K562 (cell line): ENCODE measurements at regions not wholly inside any gene's neighbourhood (a gene's known extent, or its start where the extent isn't known, plus 50 kb on each side); places are given as distances from the start of the nearest gene placed in this dataset.

Experiments
- ATAC-seq: fragments of 200-7000 bp; cut with Tn5 transposase; 3 replicates; pipeline ENCODE4 v1.9.1; 2020; ENCODE audit warnings: moderate library complexity
- BruUV-seq: library from RNA; stranded (reverse); fragments of 400-500 nt; replicated peaks from 2 replicates; lab custom pipeline; 2021; lab: Mats Ljungman, UMichigan
- CTCF ChIA-PET: fragments of 300-600 bp; formaldehyde crosslinking; extraction: SDS; loops from one replicate; lab custom pipeline; 2021; ENCODE audit warnings: low intra/inter-chr PET ratio; lab: Yijun Ruan, JAX
- POLR2A ChIA-PET: fragments of 300-600, 350-650 bp; sonication (Branson Sonifier 250); formaldehyde crosslinking; extraction: SDS; loops from one replicate; lab custom pipeline; 2021; ENCODE audit warnings: antibody characterized with exemption, inconsistent platforms; lab: Yijun Ruan, JAX
- DNase-seq, 4 experiments: peaks; one replicate each; pipeline versions ENCODE4 v3.0.0 to v3.0.0-alpha.2; 2011 to 2018; ENCODE audit warnings: low spot score in 3 of 4, mixed read lengths in 3 of 4; ENCODE audit errors: extremely low read depth in 1 of 4
- FAIRE-seq: peaks from 2 replicates; lab custom pipeline; 2011; peaks lifted over from hg19 to GRCh38; lab: Jason Lieb, UNC
- H2AFZ ChIP-seq: 2 replicates; pipeline ENCODE4 v1.6.0; 2011; ENCODE audit warnings: low read depth, low read length, control low read depth, inconsistent platforms
- H3K27ac ChIP-seq: fragments of 200-600 bp; 3 replicates; pipeline ENCODE4 v1.8.0; 2011; ENCODE audit warnings: low read depth, mild to moderate bottlenecking, control low read depth, inconsistent platforms, low read length, moderate library complexity, mixed read lengths; ENCODE audit errors: extremely low read depth
- H3K27me3 ChIP-seq, 2 experiments: fragments of 300-600 bp in 1 of 2; 2 replicates in 1 of 2; 3 replicates in 1 of 2; pipeline versions ENCODE4 v1.6.0 to v1.8.0; 2011; ENCODE audit warnings: inconsistent platforms in 2 of 2, low read length in 2 of 2, mild to moderate bottlenecking in 1 of 2, mixed read lengths in 1 of 2, moderate library complexity in 1 of 2; ENCODE audit not compliant: control insufficient read depth in 2 of 2, insufficient read depth in 2 of 2
- H3K36me3 ChIP-seq: fragments of 300-600 bp; 3 replicates; pipeline ENCODE4 v1.8.0; 2011; ENCODE audit warnings: mild to moderate bottlenecking, low read length, inconsistent platforms; ENCODE audit not compliant: control insufficient read depth, insufficient read depth
- H3K4me1 ChIP-seq, 2 experiments: fragments of 200-600 bp in 1 of 2; replicated peaks in 1 of 2; 2 replicates in 1 of 2; 3 replicates in 1 of 2; pipeline versions ENCODE4 v1.5.1 to v1.8.0; 2011; ENCODE audit warnings: inconsistent platforms in 2 of 2, low read length in 2 of 2, mild to moderate bottlenecking in 1 of 2, mixed read lengths in 1 of 2, moderate library complexity in 1 of 2; ENCODE audit not compliant: control insufficient read depth in 2 of 2, insufficient read depth in 2 of 2
- H3K4me2 ChIP-seq: 2 replicates; pipeline ENCODE4 v1.6.1; 2011; ENCODE audit warnings: low read length, control low read depth, inconsistent platforms, mixed read lengths; ENCODE audit not compliant: insufficient read depth
- H3K4me3 ChIP-seq: fragments of 200-600 bp; sonication (generic), shearing (Covaris generic); 2 replicates; pipeline ENCODE4 v1.5.1; 2016; ENCODE audit warnings: control low read depth, inconsistent platforms
- H3K79me2 ChIP-seq: fragments of 200-600 bp; 3 replicates; pipeline ENCODE4 v1.8.0; 2011; ENCODE audit warnings: low read length, inconsistent platforms; ENCODE audit not compliant: control insufficient read depth, insufficient read depth
- H3K9ac ChIP-seq, 2 experiments: 2 replicates each; pipeline versions ENCODE4 v1.6.0 to v1.6.1; 2011; ENCODE audit warnings: low read depth in 2 of 2, low read length in 2 of 2, control low read depth in 1 of 2, inconsistent platforms in 1 of 2, mild to moderate bottlenecking in 1 of 2, mixed read lengths in 1 of 2; ENCODE audit not compliant: insufficient read depth in 1 of 2
- H3K9me1 ChIP-seq: one replicate; pipeline ENCODE4 v1.6.0; 2011; ENCODE audit warnings: inconsistent platforms, mild to moderate bottlenecking, low read length, moderate library complexity; ENCODE audit not compliant: control insufficient read depth, insufficient read depth
- H3K9me3 ChIP-seq: replicated peaks from 2 replicates; pipeline ENCODE4 v1.5.1; 2011; ENCODE audit warnings: low read depth, low read length, inconsistent platforms; ENCODE audit not compliant: control insufficient read depth, insufficient read depth
- H4K20me1 ChIP-seq: replicated peaks from 2 replicates; pipeline ENCODE4 v1.6.1; 2011; ENCODE audit warnings: low read length, inconsistent platforms, mixed read lengths; ENCODE audit not compliant: control insufficient read depth, insufficient read depth
- DEAF1 ChIP-seq: fragments of 450-650 bp; formaldehyde crosslinking; IDR thresholded peaks from 2 replicates; pipeline ENCODE4 v1.4.0; 2020; ENCODE audit warnings: mild to moderate bottlenecking, moderate library complexity
- EHMT2 ChIP-seq: fragments of 450-650 bp; IDR thresholded peaks from 2 replicates; pipeline ENCODE4 v1.6.1; 2018; ENCODE audit warnings: antibody characterized with exemption
- HNRNPUL1 ChIP-seq: fragments of 200-400 bp; formaldehyde crosslinking; IDR thresholded peaks from 2 replicates; pipeline ENCODE4 v1.6.1; 2017; ENCODE audit warnings: low read length
- SNIP1 ChIP-seq: fragments of 450-650 bp; IDR thresholded peaks from 2 replicates; pipeline ENCODE4 v1.7.1; 2017; ENCODE audit warnings: low read depth, mild to moderate bottlenecking
- TAF1 ChIP-seq: IDR thresholded peaks from 2 replicates; pipeline ENCODE4 v1.6.1; 2011; ENCODE audit warnings: mild to moderate bottlenecking, low read length, moderate library complexity; ENCODE audit not compliant: insufficient read depth, control insufficient read depth, severe bottlenecking; ENCODE audit errors: extremely low read depth
- ZNF395 ChIP-seq: fragments of 200-800 bp; sonication (Bioruptor generic); IDR thresholded peaks from 2 replicates; pipeline ENCODE4 v1.6.1; 2017; ENCODE audit warnings: missing genetic modification characterization, missing compliant biosample characterization
- ZNF764 ChIP-seq: fragments of 250-450 bp; sonication (Bioruptor Pico); IDR thresholded peaks from 2 replicates; pipeline ENCODE4 v1.4.0; 2020; ENCODE audit warnings: low read depth, mild to moderate bottlenecking, moderate library complexity
- WGBS: fragments of 100-300 bp; shearing (Covaris generic); methylation state at CpG from one replicate; pipeline ENCODE4 v1.1.6; 2016; ENCODE audit warnings: low coverage, mixed read lengths; ENCODE audit not compliant: insufficient coverage; ENCODE audit errors: missing lambda C conversion rate; 5-methylcytosine and 5-hydroxymethylcytosine counted together
- in situ Hi-C: fragments of 300-500 bp; cut with MboI; formaldehyde crosslinking; loops from 4 replicates; pipeline ENCODE4 v1.15.0; 2018; ENCODE audit warnings: inconsistent platforms, mixed read lengths
- intact Hi-C: fragments of 100-400 bp; cut with micrococcal nuclease; formaldehyde crosslinking; loops from 2 replicates; pipeline ENCODE4 v1.14.2; 2022

GRCh38 chr13:63864171-63864902, 2448.7 kb upstream of the PCDH20 start:
- Histone ChIP-seq H3K27me3 (no peaks in the 10 kb centered on the region), H4K20me1 (no peaks in the 10 kb centered on the region), H3K4me2 (no peak overlapping the region), H3K4me3 (no peak overlapping the region), H3K79me2 (no peaks in the 10 kb centered on the region), H2AFZ (no peak overlapping the region), H3K9me1 (no peaks in the 10 kb centered on the region), H3K9ac (no peak overlapping the region), H3K27ac (no peak overlapping the region), H3K4me1 (no peaks in the 10 kb centered on the region), H3K36me3 (no peaks in the 10 kb centered on the region), H3K9me3 (no peaks in the 10 kb centered on the region)
- DNase-seq, result no peak
- no TSS peak for BruUV-seq
- ChIA-PET POLR2A (no interaction called here), CTCF (no interaction called here)
- in situ Hi-C loops, result no loop called here
- no peak for ATAC-seq
- FAIRE-seq, result no peak
- WGBS, result 0% methylated on average over 3 of the region's 3 CpGs
- TF ChIP-seq SNIP1 (no peak), DEAF1 (CRISPR knock-in tag) (no peak), ZNF395 (CRISPR knock-in tag) (no peak), ZNF764 (CRISPR knock-in tag) (no peak), EHMT2 (no peak), HNRNPUL1 (no peak), TAF1 (no peak)
- intact Hi-C loops, result no loop called here
